GM12878 (cell line): ENCODE measurements at regions not wholly inside any gene's neighbourhood (a gene's known extent, or its start where the extent isn't known, plus 50 kb on each side); places are given as distances from the start of the nearest gene placed in this dataset.
A peak's percentile ranks its signal among the peaks of the same experiment; 100 is the strongest.

Experiments
- ATAC-seq: fragments of 200-7000 bp; cut with Tn5 transposase; 3 replicates; pipeline ENCODE4 v1.9.1; 2020; ENCODE audit warnings: mild to moderate bottlenecking, moderate library complexity
- BruUV-seq: library from RNA; stranded (reverse); fragments of 400-500 nt; replicated peaks from 2 replicates; lab custom pipeline; 2021; lab: Mats Ljungman, UMichigan
- CTCF ChIA-PET: fragments of 300-600 bp; sonication (Branson Sonifier 250); formaldehyde crosslinking; extraction: SDS; loops from one replicate; lab custom pipeline; 2021; ENCODE audit warnings: inconsistent platforms; lab: Yijun Ruan, JAX
- POLR2A ChIA-PET: fragments of 350-600 bp; formaldehyde crosslinking; extraction: SDS; loops from one replicate; lab custom pipeline; 2021; ENCODE audit warnings: inconsistent platforms; lab: Charles Lee
- RAD21 ChIA-PET: fragments of 300-600 bp; sonication (Branson Sonifier 250); formaldehyde crosslinking; loops from one replicate; lab custom pipeline; 2023; ENCODE audit warnings: antibody characterized with exemption; ENCODE audit not compliant: unreplicated experiment; lab: Charles Lee
- SMC1A ChIA-PET: fragments of 300-600 bp; sonication (Branson Sonifier 250); formaldehyde crosslinking; loops from one replicate; lab custom pipeline; 2023; ENCODE audit not compliant: unreplicated experiment, uncharacterized antibody; lab: Charles Lee
- DNase-seq: peaks from one replicate; pipeline ENCODE4 v3.0.0-alpha.2; 2011; ENCODE audit warnings: low read depth, low spot score
- FAIRE-seq: peaks from 3 replicates; lab custom pipeline; 2011; peaks lifted over from hg19 to GRCh38; lab: Jason Lieb, UNC
- H2AFZ ChIP-seq: 2 replicates; pipeline ENCODE4 v1.6.0; 2011; ENCODE audit warnings: low read depth, low read length, control low read depth; ENCODE audit not compliant: control insufficient read depth
- H3K27ac ChIP-seq: 2 replicates; pipeline ENCODE4 v1.5.1; 2011; ENCODE audit warnings: control low read depth; ENCODE audit not compliant: control insufficient read depth, insufficient read depth
- H3K27me3 ChIP-seq, 2 experiments: replicated peaks in 1 of 2; 2 replicates each; pipeline versions ENCODE4 v1.6.0 to v1.6.1; 2011; ENCODE audit warnings: low read length in 1 of 2; ENCODE audit not compliant: control insufficient read depth in 2 of 2, insufficient read depth in 2 of 2
- H3K36me3 ChIP-seq, 2 experiments: 2 replicates each; pipeline ENCODE4 v1.5.1; 2011; ENCODE audit warnings: low read length in 1 of 2; ENCODE audit not compliant: control insufficient read depth in 2 of 2, insufficient read depth in 2 of 2
- H3K4me1 ChIP-seq: 2 replicates; pipeline ENCODE4 v1.6.1; 2011; ENCODE audit warnings: mild to moderate bottlenecking, low read length, moderate library complexity, mixed read lengths; ENCODE audit not compliant: control insufficient read depth, insufficient read depth
- H3K4me2 ChIP-seq: 2 replicates; pipeline ENCODE4 v1.6.0; 2011; ENCODE audit warnings: control low read depth; ENCODE audit not compliant: control insufficient read depth, insufficient read depth
- H3K4me3 ChIP-seq: fragments of 200-600 bp; sonication (generic); 2 replicates; pipeline ENCODE4 v1.5.1; 2016
- H3K79me2 ChIP-seq: 2 replicates; pipeline ENCODE4 v1.6.0; 2011; ENCODE audit warnings: low read length; ENCODE audit not compliant: control insufficient read depth, insufficient read depth
- H3K9ac ChIP-seq: 2 replicates; pipeline ENCODE4 v1.8.0; 2011; ENCODE audit warnings: low read length, control low read depth, mixed read lengths; ENCODE audit not compliant: control insufficient read depth, insufficient read depth
- H3K9me3 ChIP-seq: replicated peaks from 3 replicates; pipeline ENCODE4 v1.5.1; 2011; ENCODE audit warnings: mild to moderate bottlenecking, low read length; ENCODE audit not compliant: control insufficient read depth, insufficient read depth
- H4K20me1 ChIP-seq: 2 replicates; pipeline ENCODE4 v1.6.0; 2011; ENCODE audit not compliant: control insufficient read depth, insufficient read depth
- ATF3 ChIP-seq: IDR thresholded peaks from 2 replicates; pipeline ENCODE4 v1.6.1; 2011; ENCODE audit warnings: low read depth, mild to moderate bottlenecking, low read length, moderate library complexity, borderline replicate concordance; ENCODE audit errors: extremely low read depth
- BHLHE40 ChIP-seq, 2 experiments: fragments of 450-650 bp in 1 of 2; IDR thresholded peaks; 2 replicates each; pipeline ENCODE4 v1.6.1; 2011 to 2017; ENCODE audit warnings: low read depth in 2 of 2, borderline replicate concordance in 1 of 2, improper control_type of control experiment in 1 of 2, low read length in 1 of 2, mild to moderate bottlenecking in 1 of 2
- EZH2 ChIP-seq: IDR thresholded peaks from 2 replicates; pipeline ENCODE4 v1.6.1; 2012; ENCODE audit warnings: low read depth, mild to moderate bottlenecking, control low read depth, inconsistent platforms, low read length, borderline replicate concordance; ENCODE audit not compliant: control insufficient read depth
- IKZF1 ChIP-seq: fragments of 450-650 bp; conservative IDR thresholded peaks from 2 replicates; pipeline ENCODE4 v1.6.1; 2017; ENCODE audit warnings: antibody characterized with exemption, mild to moderate bottlenecking
- KLF5 ChIP-seq: fragments of 450-650 bp; IDR thresholded peaks from 2 replicates; pipeline ENCODE4 v1.6.1; 2014; ENCODE audit warnings: mild to moderate bottlenecking; ENCODE audit not compliant: partially characterized antibody
- MYC ChIP-seq: IDR thresholded peaks from 2 replicates; pipeline ENCODE4 v1.6.1; 2011; ENCODE audit warnings: mild to moderate bottlenecking, low read length, moderate library complexity, inconsistent platforms; ENCODE audit not compliant: insufficient read depth, insufficient replicate concordance, insufficient read length, severe bottlenecking
- PBX3 ChIP-seq: IDR thresholded peaks from 2 replicates; pipeline ENCODE4 v1.6.1; 2011; ENCODE audit warnings: mild to moderate bottlenecking, low read depth, low read length, moderate library complexity; ENCODE audit not compliant: insufficient replicate concordance
- POLR2AphosphoS2 ChIP-seq: IDR thresholded peaks from 2 replicates; pipeline ENCODE4 v1.6.1; 2011; ENCODE audit warnings: low read depth, mild to moderate bottlenecking, low read length, improper control_type of control experiment, moderate library complexity
- RAD51 ChIP-seq: fragments of 450-650 bp; IDR thresholded peaks from 2 replicates; pipeline ENCODE4 v1.6.1; 2016; ENCODE audit warnings: moderate library complexity, mild to moderate bottlenecking, inconsistent platforms
- RB1 ChIP-seq: fragments of 450-650 bp; formaldehyde crosslinking; IDR thresholded peaks from 2 replicates; pipeline ENCODE4 v1.6.1; 2017; ENCODE audit warnings: mild to moderate bottlenecking, borderline replicate concordance
- STAT1 ChIP-seq: fragments of 450-650 bp; conservative IDR thresholded peaks from 2 replicates; pipeline ENCODE4 v1.6.1; 2014; ENCODE audit warnings: antibody characterized with exemption, mild to moderate bottlenecking
- USF2 ChIP-seq: IDR thresholded peaks from 2 replicates; pipeline ENCODE4 v1.6.1; 2011; ENCODE audit warnings: low read depth, low read length, improper control_type of control experiment, borderline replicate concordance
- WGBS: methylation state at CpG from one replicate; pipeline ENCODE4 v1.1.6; 2016; ENCODE audit warnings: low lambda C conversion rate; ENCODE audit not compliant: insufficient replicate concordance, insufficient coverage; ENCODE audit errors: missing lambda C conversion rate; 5-methylcytosine and 5-hydroxymethylcytosine counted together
- in situ Hi-C: fragments of 300-500 bp; cut with MboI; formaldehyde crosslinking; loops from 9 replicates; pipeline ENCODE4 v1.14.3; 2018; ENCODE audit warnings: mixed read lengths
- intact Hi-C: fragments of 100-400 bp; cut with micrococcal nuclease; formaldehyde crosslinking; loops from one replicate; pipeline ENCODE4 v1.14.2; 2022; ENCODE audit not compliant: unreplicated experiment

GRCh38 chr10:18795549-18795948, 136.3 kb downstream of the ARL5B start (continued):
- TF ChIP-seq MYC (no peak), IKZF1 (no peak), STAT1 (no peak)

GRCh38 chr10:18797286-18797685, 138.1 kb downstream of the ARL5B start:
- H3K4me1 ChIP-seq = no peaks in the 10 kb centered on the region
- in situ Hi-C loops (no loop called here), intact Hi-C loops (no loop called here)
- POLR2A ChIA-PET = no interaction called here
- H3K9me3 ChIP-seq = no peaks in the 10 kb centered on the region
- no peak for TF ChIP-seq EZH2
- 0 out of 2 replicates have a peak, but pooled peaks have one; percentile 36 for TF ChIP-seq RAD51
- 0 out of 4 replicates have a peak, but pooled peaks have one; percentile 7 to 9 for TF ChIP-seq BHLHE40 (IDR thresholded peaks at IDR 0.05; ENCODE audit: borderline replicate concordance in 1 of 2, low read depth in 2 of 2, low read length in 1 of 2)
- no peak for TF ChIP-seq RB1
- TF ChIP-seq ATF3 = no peak
- TF ChIP-seq PBX3 = no peak
- no peak for TF ChIP-seq KLF5
- no peak for TF ChIP-seq USF2
- TF ChIP-seq POLR2AphosphoS2 = no peak
- FAIRE-seq (no peak), DNase-seq (no peak), ATAC-seq (no peak)
- no peak overlapping the region for H3K9ac ChIP-seq
- RAD21 ChIA-PET = no interaction called here
- no peak overlapping the region for H3K4me3 ChIP-seq
- no peak overlapping the region for H3K4me2 ChIP-seq
- no peaks in the 10 kb centered on the region for H3K79me2 ChIP-seq
- BruUV-seq = no TSS peak
- SMC1A ChIA-PET = no interaction called here
- WGBS = 0% methylated on average over 3 of the region's 3 CpGs
- CTCF ChIA-PET = no interaction called here
- no peaks in the 10 kb centered on the region for H3K36me3 ChIP-seq
- H3K27ac ChIP-seq = no peak overlapping the region
- H4K20me1 ChIP-seq = no peaks in the 10 kb centered on the region
- H3K27me3 ChIP-seq = no peaks in the 10 kb centered on the region
- H2AFZ ChIP-seq = no peak overlapping the region
